ENCODE measurements at regions not wholly inside any gene's neighbourhood (a gene's known extent, or its start where the extent isn't known, plus 50 kb on each side); places are given as distances from the start of the nearest gene placed in this dataset.
A peak's percentile ranks its signal among the peaks of the same experiment; 100 is the strongest.
"Not testable (repeated sequence)": the region's sequence is repeated elsewhere in the genome, so short reads cannot be mapped to it uniquely, and the experiment has no call there.

GRCh38 chr18:8987241-8987640 is 115.3 kb upstream of the NDUFV2 start:
- no peak for FAIRE-seq
- no peak for DNase-seq (ENCODE audit: insufficient read length, low spot score)

- FAIRE-seq = peak; percentile 87
- DNase-seq (ENCODE audit: insufficient read length, low spot score) = peak; percentile 48
Measured at GRCh38 chr18:8988260-8988871, 114.1 kb upstream of the NDUFV2 start.

- FAIRE-seq = no peak
- no peak for DNase-seq (ENCODE audit: insufficient read length, low spot score)
Measured at GRCh38 chr18:8989017-8989416, 113.5 kb upstream of the NDUFV2 start.

- FAIRE-seq (no peak), DNase-seq (ENCODE audit: insufficient read length, low spot score) (no peak)
Measured at GRCh38 chr18:8989855-8990254, 112.6 kb upstream of the NDUFV2 start.

GRCh38 chr18:8990276-8991031 is 112.0 kb upstream of the NDUFV2 start:
- no peak for FAIRE-seq
- DNase-seq (ENCODE audit: insufficient read length, low spot score) = no peak

GRCh38 chr18:8991155-8991554 is 111.3 kb upstream of the NDUFV2 start:
- DNase-seq (ENCODE audit: insufficient read length, low spot score) (no peak), FAIRE-seq (no peak)

GRCh38 chr18:8992500-8992899 is 110.0 kb upstream of the NDUFV2 start:
- not testable (repeated sequence) for DNase-seq (ENCODE audit: insufficient read length, low spot score); FAIRE-seq

- DNase-seq (ENCODE audit: insufficient read length, low spot score) (no peak), FAIRE-seq (no peak)
Measured at GRCh38 chr18:8994603-8995002, 107.9 kb upstream of the NDUFV2 start.

- no peak for FAIRE-seq
Measured at GRCh38 chr18:8995096-8995495, 107.4 kb upstream of the NDUFV2 start.

GRCh38 chr18:8996771-8997432 is 105.6 kb upstream of the NDUFV2 start:
- no peak for FAIRE-seq

More at GRCh38 chr18:8995096-8995495, 107.4 kb upstream of the NDUFV2 start:
- DNase-seq (ENCODE audit: insufficient read length, low spot score) = no peak

GRCh38 chr18:8997634-8998033 is 104.9 kb upstream of the NDUFV2 start:
- FAIRE-seq = no peak
- DNase-seq (ENCODE audit: insufficient read length, low spot score) = no peak

More at GRCh38 chr18:8996771-8997432, 105.6 kb upstream of the NDUFV2 start:
- no peak for DNase-seq (ENCODE audit: insufficient read length, low spot score)

- DNase-seq (ENCODE audit: insufficient read length, low spot score) = no peak
- FAIRE-seq = no peak
Measured at GRCh38 chr18:8998481-8999217, 103.8 kb upstream of the NDUFV2 start.

GRCh38 chr18:8999872-9000271 is 102.6 kb upstream of the NDUFV2 start:
- FAIRE-seq (no peak), DNase-seq (ENCODE audit: insufficient read length, low spot score) (no peak)

GRCh38 chr18:9000733-9001132 is 101.8 kb upstream of the NDUFV2 start:
- FAIRE-seq = no peak
- DNase-seq (ENCODE audit: insufficient read length, low spot score) = no peak

GRCh38 chr18:9001209-9001608 is 101.3 kb upstream of the NDUFV2 start:
- FAIRE-seq = no peak
- DNase-seq (ENCODE audit: insufficient read length, low spot score) = no peak

- no peak for FAIRE-seq
- no peak for DNase-seq (ENCODE audit: insufficient read length, low spot score)
Measured at GRCh38 chr18:9003406-9004100, 98.9 kb upstream of the NDUFV2 start.

GRCh38 chr18:9004308-9004707 is 98.2 kb upstream of the NDUFV2 start:
- FAIRE-seq = not testable (repeated sequence)

GRCh38 chr18:9007700-9008099 is 94.8 kb upstream of the NDUFV2 start:
- not testable (repeated sequence) for DNase-seq (ENCODE audit: insufficient read length, low spot score); FAIRE-seq

More at GRCh38 chr18:9004308-9004707, 98.2 kb upstream of the NDUFV2 start:
- DNase-seq (ENCODE audit: insufficient read length, low spot score) = not testable (repeated sequence)

GRCh38 chr18:9008200-9008708 is 94.2 kb upstream of the NDUFV2 start:
- FAIRE-seq = no peak

More at GRCh38 chr18:9008200-9008708, 94.2 kb upstream of the NDUFV2 start:
- no peak for DNase-seq (ENCODE audit: insufficient read length, low spot score)
